K562 (cell line): ENCODE measurements at regions not wholly inside any gene's neighbourhood (a gene's known extent, or its start where the extent isn't known, plus 50 kb on each side); places are given as distances from the start of the nearest gene placed in this dataset.

ENCODE experiments used
- ATAC-seq: fragments of 200-7000 bp; cut with Tn5 transposase; 3 replicates; pipeline ENCODE4 v1.9.1; 2020; ENCODE audit warnings: moderate library complexity
- BruUV-seq: library from RNA; stranded (reverse); fragments of 400-500 nt; replicated peaks from 2 replicates; lab custom pipeline; 2021; lab: Mats Ljungman, UMichigan
- CTCF ChIA-PET: fragments of 300-600 bp; formaldehyde crosslinking; extraction: SDS; loops from one replicate; lab custom pipeline; 2021; ENCODE audit warnings: low intra/inter-chr PET ratio; lab: Yijun Ruan, JAX
- POLR2A ChIA-PET: fragments of 300-600, 350-650 bp; sonication (Branson Sonifier 250); formaldehyde crosslinking; extraction: SDS; loops from one replicate; lab custom pipeline; 2021; ENCODE audit warnings: antibody characterized with exemption, inconsistent platforms; lab: Yijun Ruan, JAX
- DNase-seq, 4 experiments: peaks; one replicate each; pipeline versions ENCODE4 v3.0.0 to v3.0.0-alpha.2; 2011 to 2018; ENCODE audit warnings: low spot score in 3 of 4, mixed read lengths in 3 of 4; ENCODE audit errors: extremely low read depth in 1 of 4
- FAIRE-seq: peaks from 2 replicates; lab custom pipeline; 2011; peaks lifted over from hg19 to GRCh38; lab: Jason Lieb, UNC
- H2AFZ ChIP-seq: 2 replicates; pipeline ENCODE4 v1.6.0; 2011; ENCODE audit warnings: low read depth, low read length, control low read depth, inconsistent platforms
- H3K27ac ChIP-seq: fragments of 200-600 bp; 3 replicates; pipeline ENCODE4 v1.8.0; 2011; ENCODE audit warnings: low read depth, mild to moderate bottlenecking, control low read depth, inconsistent platforms, low read length, moderate library complexity, mixed read lengths; ENCODE audit errors: extremely low read depth
- H3K27me3 ChIP-seq, 2 experiments: fragments of 300-600 bp in 1 of 2; 2 replicates in 1 of 2; 3 replicates in 1 of 2; pipeline versions ENCODE4 v1.6.0 to v1.8.0; 2011; ENCODE audit warnings: inconsistent platforms in 2 of 2, low read length in 2 of 2, mild to moderate bottlenecking in 1 of 2, mixed read lengths in 1 of 2, moderate library complexity in 1 of 2; ENCODE audit not compliant: control insufficient read depth in 2 of 2, insufficient read depth in 2 of 2
- H3K36me3 ChIP-seq: fragments of 300-600 bp; 3 replicates; pipeline ENCODE4 v1.8.0; 2011; ENCODE audit warnings: mild to moderate bottlenecking, low read length, inconsistent platforms; ENCODE audit not compliant: control insufficient read depth, insufficient read depth
- H3K4me1 ChIP-seq, 2 experiments: fragments of 200-600 bp in 1 of 2; replicated peaks in 1 of 2; 2 replicates in 1 of 2; 3 replicates in 1 of 2; pipeline versions ENCODE4 v1.5.1 to v1.8.0; 2011; ENCODE audit warnings: inconsistent platforms in 2 of 2, low read length in 2 of 2, mild to moderate bottlenecking in 1 of 2, mixed read lengths in 1 of 2, moderate library complexity in 1 of 2; ENCODE audit not compliant: control insufficient read depth in 2 of 2, insufficient read depth in 2 of 2
- H3K4me2 ChIP-seq: 2 replicates; pipeline ENCODE4 v1.6.1; 2011; ENCODE audit warnings: low read length, control low read depth, inconsistent platforms, mixed read lengths; ENCODE audit not compliant: insufficient read depth
- H3K4me3 ChIP-seq: fragments of 200-600 bp; sonication (generic), shearing (Covaris generic); 2 replicates; pipeline ENCODE4 v1.5.1; 2016; ENCODE audit warnings: control low read depth, inconsistent platforms
- H3K79me2 ChIP-seq: fragments of 200-600 bp; 3 replicates; pipeline ENCODE4 v1.8.0; 2011; ENCODE audit warnings: low read length, inconsistent platforms; ENCODE audit not compliant: control insufficient read depth, insufficient read depth
- H3K9ac ChIP-seq, 2 experiments: 2 replicates each; pipeline versions ENCODE4 v1.6.0 to v1.6.1; 2011; ENCODE audit warnings: low read depth in 2 of 2, low read length in 2 of 2, control low read depth in 1 of 2, inconsistent platforms in 1 of 2, mild to moderate bottlenecking in 1 of 2, mixed read lengths in 1 of 2; ENCODE audit not compliant: insufficient read depth in 1 of 2
- H3K9me1 ChIP-seq: one replicate; pipeline ENCODE4 v1.6.0; 2011; ENCODE audit warnings: inconsistent platforms, mild to moderate bottlenecking, low read length, moderate library complexity; ENCODE audit not compliant: control insufficient read depth, insufficient read depth
- H3K9me3 ChIP-seq: replicated peaks from 2 replicates; pipeline ENCODE4 v1.5.1; 2011; ENCODE audit warnings: low read depth, low read length, inconsistent platforms; ENCODE audit not compliant: control insufficient read depth, insufficient read depth
- H4K20me1 ChIP-seq: replicated peaks from 2 replicates; pipeline ENCODE4 v1.6.1; 2011; ENCODE audit warnings: low read length, inconsistent platforms, mixed read lengths; ENCODE audit not compliant: control insufficient read depth, insufficient read depth
- HDAC8 ChIP-seq: fragments of 450-650 bp; IDR thresholded peaks from 2 replicates; pipeline ENCODE4 v1.6.1; 2016; ENCODE audit warnings: mild to moderate bottlenecking, missing genetic modification characterization, moderate library complexity, missing compliant biosample characterization
- RAD21 ChIP-seq, 2 experiments: fragments of 250-450 bp in 1 of 2; fragments of 450-650 bp in 1 of 2; sonication (Bioruptor Pico) in 1 of 2; formaldehyde crosslinking in 1 of 2; IDR thresholded peaks in 1 of 2; conservative IDR thresholded peaks in 1 of 2; 2 replicates each; pipeline versions ENCODE4 v1.4.0 to v1.8.0; 2020 to 2022; ENCODE audit warnings: mild to moderate bottlenecking in 2 of 2, moderate library complexity in 1 of 2
- WGBS: fragments of 100-300 bp; shearing (Covaris generic); methylation state at CpG from one replicate; pipeline ENCODE4 v1.1.6; 2016; ENCODE audit warnings: low coverage, mixed read lengths; ENCODE audit not compliant: insufficient coverage; ENCODE audit errors: missing lambda C conversion rate; 5-methylcytosine and 5-hydroxymethylcytosine counted together
- in situ Hi-C: fragments of 300-500 bp; cut with MboI; formaldehyde crosslinking; loops from 4 replicates; pipeline ENCODE4 v1.15.0; 2018; ENCODE audit warnings: inconsistent platforms, mixed read lengths
- intact Hi-C: fragments of 100-400 bp; cut with micrococcal nuclease; formaldehyde crosslinking; loops from 2 replicates; pipeline ENCODE4 v1.14.2; 2022
- TF ChIP-seq, protein P1 (sequence below), 3 experiments: IDR thresholded peaks in 2 of 3; conservative IDR thresholded peaks in 1 of 3; 2 replicates each; pipeline ENCODE4 v1.5.1; 2011 to 2012; ENCODE audit warnings: low read length in 3 of 3, mild to moderate bottlenecking in 3 of 3, control low read depth in 2 of 3, improper control_type of control experiment in 1 of 3, inconsistent platforms in 1 of 3, low read depth in 1 of 3, mixed read lengths in 1 of 3, moderate library complexity in 1 of 3; ENCODE audit not compliant: insufficient read depth in 2 of 3

DNA sequence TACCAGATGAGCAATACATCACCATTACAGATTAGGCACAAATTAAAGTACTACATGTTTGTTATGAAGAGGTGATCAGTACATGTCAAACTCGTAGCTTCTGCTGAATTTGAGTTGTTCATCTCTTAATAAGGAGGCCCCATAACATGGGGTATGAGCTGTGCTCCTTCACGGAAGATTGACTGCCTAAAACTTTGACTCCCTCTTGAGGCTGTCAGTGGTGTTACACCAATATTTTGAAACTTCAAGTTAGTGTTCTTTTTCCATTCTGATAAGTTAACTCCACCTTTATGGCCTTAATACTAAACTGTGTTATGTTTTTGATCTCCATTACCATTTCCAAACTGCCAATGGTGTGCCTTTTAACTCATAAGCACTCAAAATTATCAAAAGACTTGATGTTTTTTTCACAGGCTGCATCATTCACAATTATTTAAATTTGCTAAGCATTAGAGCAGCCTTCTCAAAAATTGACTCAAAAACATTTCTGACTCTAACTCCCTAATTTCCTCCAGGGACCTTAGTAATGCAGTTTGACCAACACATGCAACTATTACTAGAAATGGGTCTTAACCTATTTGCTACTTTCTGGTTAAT lies 1591.5 kb downstream of the PCDH9 start:
- H3K9me1 ChIP-seq = no peaks in the 10 kb centered on the region
- intact Hi-C loops = no loop called here
- no peak overlapping the region for H2AFZ ChIP-seq
- H4K20me1 ChIP-seq = no peaks in the 10 kb centered on the region
- no peak overlapping the region for H3K4me2 ChIP-seq
- no peak for ATAC-seq
- no peaks in the 10 kb centered on the region for H3K79me2 ChIP-seq
- ChIA-PET CTCF (no interaction called here), POLR2A (no interaction called here)
- no peaks in the 10 kb centered on the region for H3K27me3 ChIP-seq
- TF ChIP-seq HDAC8 (tag) (no peak), RAD21 (CRISPR knock-in tag; conservative IDR thresholded peaks at IDR 0.05 in 1 of 2, IDR thresholded peaks at IDR 0.05 in 1 of 2) (peak in 1 of 2 experiments; percentile 57; a peak in 2 of 4 replicates)
- TF ChIP-seq, protein P1, sequence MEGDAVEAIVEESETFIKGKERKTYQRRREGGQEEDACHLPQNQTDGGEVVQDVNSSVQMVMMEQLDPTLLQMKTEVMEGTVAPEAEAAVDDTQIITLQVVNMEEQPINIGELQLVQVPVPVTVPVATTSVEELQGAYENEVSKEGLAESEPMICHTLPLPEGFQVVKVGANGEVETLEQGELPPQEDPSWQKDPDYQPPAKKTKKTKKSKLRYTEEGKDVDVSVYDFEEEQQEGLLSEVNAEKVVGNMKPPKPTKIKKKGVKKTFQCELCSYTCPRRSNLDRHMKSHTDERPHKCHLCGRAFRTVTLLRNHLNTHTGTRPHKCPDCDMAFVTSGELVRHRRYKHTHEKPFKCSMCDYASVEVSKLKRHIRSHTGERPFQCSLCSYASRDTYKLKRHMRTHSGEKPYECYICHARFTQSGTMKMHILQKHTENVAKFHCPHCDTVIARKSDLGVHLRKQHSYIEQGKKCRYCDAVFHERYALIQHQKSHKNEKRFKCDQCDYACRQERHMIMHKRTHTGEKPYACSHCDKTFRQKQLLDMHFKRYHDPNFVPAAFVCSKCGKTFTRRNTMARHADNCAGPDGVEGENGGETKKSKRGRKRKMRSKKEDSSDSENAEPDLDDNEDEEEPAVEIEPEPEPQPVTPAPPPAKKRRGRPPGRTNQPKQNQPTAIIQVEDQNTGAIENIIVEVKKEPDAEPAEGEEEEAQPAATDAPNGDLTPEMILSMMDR (IDR thresholded peaks at IDR 0.05 in 2 of 3, conservative IDR thresholded peaks at IDR 0.05 in 1 of 3; ENCODE audit: insufficient read depth in 2 of 3, low read depth in 1 of 3, low read length in 3 of 3) = peak; percentile 4 to 41 (median 33); a peak in 3 of 6 replicates
- no peaks in the 10 kb centered on the region for H3K9me3 ChIP-seq
- in situ Hi-C loops = no loop called here
- WGBS = 0% methylated on average over 2 of the region's 2 CpGs
- DNase-seq = peak; percentile 5 to 11 (median 9)
- no peak overlapping the region for H3K27ac ChIP-seq
- no TSS peak for BruUV-seq
- H3K4me3 ChIP-seq = no peak overlapping the region
- no peak for FAIRE-seq
- H3K9ac ChIP-seq = no peak overlapping the region
- no peaks in the 10 kb centered on the region for H3K36me3 ChIP-seq
- no peaks in the 10 kb centered on the region for H3K4me1 ChIP-seq
